ENCODE measurements at regions not wholly inside any gene's neighbourhood (a gene's known extent, or its start where the extent isn't known, plus 50 kb on each side); places are given as distances from the start of the nearest gene placed in this dataset.

GRCh38 chr12:131610181-131610580 lies 100.7 kb upstream of the SFSWAP start:
- H3K27me3 ChIP-seq = no peaks in the 10 kb centered on the region
- H3K4me3 ChIP-seq = no peak overlapping the region
- H3K27ac ChIP-seq = no peak overlapping the region
- intact Hi-C loops (cut with DNase I) = no loop called here
- H3K36me3 ChIP-seq (replicated peaks in 1 of 2) = no peaks in the 10 kb centered on the region
- TF ChIP-seq CTCF (IDR thresholded peaks at IDR 0.05) (no peak), POLR2A (IDR thresholded peaks at IDR 0.05) (no peak)
- 74 to 98% (median 84%) methylated on average over 4 to 10 of the region's 10 CpGs for WGBS, 4 donors
- H3K4me1 ChIP-seq (replicated peaks in 1 of 2) = no peaks in the 10 kb centered on the region
- H3K9me3 ChIP-seq (replicated peaks in 1 of 3) = no peaks in the 10 kb centered on the region
- DNase-seq = no peak

GRCh38 chr12:131610891-131611290 lies 100.0 kb upstream of the SFSWAP start:
- Histone ChIP-seq H3K36me3 (replicated peaks in 1 of 2) (no peaks in the 10 kb centered on the region), H3K27me3 (no peaks in the 10 kb centered on the region), H3K9me3 (replicated peaks in 1 of 3) (no peaks in the 10 kb centered on the region), H3K27ac (no peak overlapping the region), H3K4me1 (replicated peaks in 1 of 2) (no peaks in the 10 kb centered on the region), H3K4me3 (no peak overlapping the region)
- TF ChIP-seq CTCF (IDR thresholded peaks at IDR 0.05) (no peak), POLR2A (IDR thresholded peaks at IDR 0.05) (no peak)
- intact Hi-C loops (cut with DNase I) = no loop called here
- WGBS, 4 donors = 77 to 89% (median 80%) methylated on average over 7 to 11 of the region's 11 CpGs
- no peak for DNase-seq

GRCh38 chr12:131611416-131612091 lies 99.3 kb upstream of the SFSWAP start:
- intact Hi-C loops (cut with DNase I) = no loop called here
- no peaks in the 10 kb centered on the region for H3K27me3 ChIP-seq
- 80 to 82% (median 82%) methylated on average over 13 to 22 of the region's 22 CpGs for WGBS, 4 donors

GRCh38 chr12:131612092-131612755 lies 98.7 kb upstream of the SFSWAP start:
- H3K27ac ChIP-seq = no peak overlapping the region
- H3K9me3 ChIP-seq (replicated peaks in 1 of 3) = no peaks in the 10 kb centered on the region
- no peak for TF ChIP-seq CTCF (IDR thresholded peaks at IDR 0.05)
- H3K36me3 ChIP-seq (replicated peaks in 1 of 2) = no peaks in the 10 kb centered on the region
- DNase-seq = no peak
- 78 to 83% (median 83%) methylated on average over 13 to 21 of the region's 21 CpGs for WGBS, 4 donors
- H3K4me3 ChIP-seq = no peak overlapping the region
- no peaks in the 10 kb centered on the region for H3K4me1 ChIP-seq (replicated peaks in 1 of 2)
- intact Hi-C loops (cut with DNase I) = no loop called here
- H3K27me3 ChIP-seq = no peaks in the 10 kb centered on the region

More at GRCh38 chr12:131611416-131612091, 99.3 kb upstream of the SFSWAP start:
- no peak for DNase-seq
- H3K4me3 ChIP-seq = no peak overlapping the region
- H3K36me3 ChIP-seq (replicated peaks in 1 of 2) = no peaks in the 10 kb centered on the region
- H3K27ac ChIP-seq = no peak overlapping the region
- no peaks in the 10 kb centered on the region for H3K4me1 ChIP-seq (replicated peaks in 1 of 2)
- TF ChIP-seq POLR2A (IDR thresholded peaks at IDR 0.05) (no peak), CTCF (IDR thresholded peaks at IDR 0.05) (no peak)
- no peaks in the 10 kb centered on the region for H3K9me3 ChIP-seq (replicated peaks in 1 of 3)

Data from adrenal gland (tissue), 9 donors.